ENCODE measurements at regions not wholly inside any gene's neighbourhood (a gene's known extent, or its start where the extent isn't known, plus 50 kb on each side); places are given as distances from the start of the nearest gene placed in this dataset.

DNA sequence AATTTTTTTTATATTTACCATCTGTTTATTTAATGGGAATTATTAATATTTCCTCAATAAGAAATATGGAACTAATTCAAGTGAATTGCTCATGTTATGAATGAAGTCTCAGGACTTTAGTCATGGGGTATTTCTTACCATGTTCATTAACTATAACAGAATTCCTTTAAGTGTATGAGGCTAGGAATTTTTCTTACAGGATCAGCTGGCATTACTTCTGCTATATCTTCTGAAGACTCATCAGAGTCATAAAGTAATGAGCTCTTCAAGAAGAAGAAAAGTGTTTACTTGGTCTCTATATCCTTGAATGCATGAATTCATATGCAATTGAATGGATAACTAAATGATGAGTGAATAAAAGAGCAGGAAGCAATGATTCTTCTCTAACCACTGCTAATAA lies 486.8 kb upstream of the THBS1 start:
- DNase-seq, result no peak

DNA sequence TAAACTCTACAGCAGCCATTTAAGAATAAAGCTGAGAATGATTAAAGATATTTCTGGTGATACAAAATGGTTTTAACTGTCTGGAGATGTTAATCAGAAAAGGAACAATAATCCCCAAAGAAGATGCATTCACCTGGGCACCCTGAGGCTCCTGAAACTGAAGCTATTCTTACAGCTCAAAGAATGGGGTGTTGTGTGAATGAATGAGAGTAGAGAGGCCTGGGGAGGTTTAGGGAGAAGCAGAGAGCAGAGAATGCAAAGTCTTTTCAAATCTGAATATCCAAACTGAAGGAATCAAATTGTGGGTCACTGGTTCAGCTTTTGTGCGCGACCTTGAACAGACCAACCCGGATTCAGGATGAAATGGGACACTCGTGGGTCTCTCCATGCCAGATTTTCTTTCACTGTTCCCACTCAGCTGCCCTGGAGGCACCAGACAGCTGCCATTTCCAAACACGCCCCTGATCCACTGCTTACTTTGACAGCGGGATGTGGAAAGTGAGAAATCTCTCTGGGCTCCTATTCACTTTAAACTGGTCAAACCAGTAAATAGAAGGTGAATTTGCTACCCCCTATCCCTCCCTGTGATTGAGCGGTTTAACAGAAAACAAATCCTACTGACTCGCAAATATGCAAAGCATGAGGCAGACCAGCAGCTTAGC lies 485.5 kb upstream of the THBS1 start:
- DNase-seq, result no peak

DNA sequence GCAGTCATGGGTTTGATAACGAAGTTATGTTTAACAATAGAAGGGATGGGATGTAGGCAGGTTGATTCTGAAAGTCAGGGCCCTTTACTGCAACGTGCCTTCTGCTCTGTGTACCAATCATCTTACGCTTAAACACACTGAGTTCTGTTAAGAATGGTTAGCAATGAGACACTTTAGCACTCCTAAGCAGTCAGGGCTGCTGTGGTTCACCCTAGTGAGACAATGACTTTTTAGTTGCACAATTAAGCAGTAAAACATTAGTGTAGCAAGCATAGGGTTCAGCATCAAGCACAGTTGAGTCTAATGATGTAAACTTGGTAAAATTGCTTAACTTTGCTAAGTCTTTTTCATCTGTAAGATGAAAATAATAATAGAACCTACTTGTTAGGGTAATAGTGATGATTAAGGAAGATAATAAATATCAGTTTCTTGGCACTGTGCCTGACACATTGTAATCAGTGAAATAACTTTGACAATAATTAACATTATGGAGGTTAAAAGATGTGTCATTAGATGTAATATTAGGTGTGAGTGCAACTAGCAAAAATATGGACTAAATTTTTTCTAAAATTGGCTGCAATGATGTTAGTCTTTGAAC lies 484.2 kb upstream of the THBS1 start:
- no peak for DNase-seq

DNA sequence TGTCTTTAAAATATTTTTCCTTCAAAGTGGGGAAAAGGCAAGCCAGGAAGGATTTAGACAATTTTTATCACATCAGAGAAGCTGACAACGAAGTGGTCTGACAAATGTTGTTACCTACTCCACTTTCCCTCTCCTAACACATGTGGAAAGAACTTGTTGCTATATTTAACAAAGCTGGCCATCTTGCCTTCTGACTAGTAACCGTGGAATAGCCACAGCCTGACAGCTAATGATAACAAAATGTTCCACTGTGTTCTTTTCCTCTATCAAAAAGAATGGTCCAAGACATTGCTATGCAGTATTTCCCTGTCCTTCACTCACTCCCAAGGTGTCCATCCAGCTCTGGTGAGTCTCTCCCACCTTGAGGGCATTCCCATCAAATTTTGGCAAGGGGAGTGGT lies 481.4 kb upstream of the THBS1 start:
- no peak for DNase-seq

DNA sequence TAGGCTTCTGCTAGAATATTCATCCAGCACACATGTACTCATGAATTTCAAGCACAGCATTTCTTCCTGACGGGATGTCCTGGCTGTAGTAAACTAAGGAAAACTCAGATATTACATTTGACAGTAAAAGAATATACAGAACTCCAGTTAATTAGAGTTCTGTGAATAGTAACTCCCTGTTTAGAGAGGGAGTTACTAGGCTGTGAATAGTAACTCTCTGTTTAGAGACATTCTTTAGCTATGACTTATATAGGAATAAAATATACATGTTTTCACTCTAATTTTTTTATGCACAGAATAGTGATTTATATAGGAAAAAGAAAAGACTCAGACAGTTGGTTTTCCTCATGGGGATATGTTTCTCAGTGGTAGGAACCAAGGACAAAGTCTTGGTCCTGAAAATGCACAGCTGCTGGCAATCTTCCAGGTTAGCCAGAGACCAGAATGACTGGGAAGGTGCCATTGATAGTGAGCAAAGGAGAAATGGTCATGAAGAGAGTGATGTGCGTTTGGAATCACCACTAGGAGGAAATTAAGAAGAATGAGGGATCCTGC lies 480.7 kb upstream of the THBS1 start:
- no peak for DNase-seq

DNA sequence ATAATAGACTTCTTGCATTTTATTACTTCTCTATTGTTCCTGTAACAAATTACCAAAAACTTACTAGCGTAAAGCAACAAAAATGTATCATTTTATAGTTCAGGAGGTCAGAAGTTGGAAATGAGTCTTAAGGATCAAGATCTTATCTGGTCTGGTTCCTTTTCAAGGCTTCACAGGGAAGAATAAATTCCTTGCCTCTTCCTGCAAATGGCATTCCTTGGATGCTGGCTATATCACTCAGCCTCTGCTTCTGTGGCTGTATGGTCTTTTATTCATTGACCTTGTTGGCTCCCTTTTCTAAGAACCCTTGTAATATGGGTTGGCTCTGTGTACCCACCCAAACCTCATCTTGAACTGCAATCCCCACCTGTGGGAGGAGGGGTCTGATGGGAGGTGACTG lies 478.4 kb upstream of the THBS1 start:
- DNase-seq, result no peak

DNA sequence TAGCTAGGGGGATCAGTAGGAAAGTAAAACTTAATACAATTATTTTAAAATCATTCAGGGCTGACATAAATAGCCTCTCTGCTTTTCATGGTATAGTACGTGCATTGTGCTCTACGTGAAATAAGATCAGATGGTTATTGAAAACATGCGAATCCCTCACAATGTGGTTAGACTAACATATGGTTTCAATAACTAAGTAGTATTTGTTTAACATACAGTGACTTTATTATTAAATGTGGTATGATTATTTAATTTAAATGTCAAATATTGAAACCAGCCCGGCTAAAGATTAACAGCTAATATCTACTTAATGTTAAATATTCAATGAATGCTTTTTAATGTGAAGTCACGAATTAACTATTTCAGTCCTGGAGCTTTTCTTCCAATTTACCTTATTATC lies 473.9 kb upstream of the THBS1 start:
- DNase-seq, result no peak

DNA sequence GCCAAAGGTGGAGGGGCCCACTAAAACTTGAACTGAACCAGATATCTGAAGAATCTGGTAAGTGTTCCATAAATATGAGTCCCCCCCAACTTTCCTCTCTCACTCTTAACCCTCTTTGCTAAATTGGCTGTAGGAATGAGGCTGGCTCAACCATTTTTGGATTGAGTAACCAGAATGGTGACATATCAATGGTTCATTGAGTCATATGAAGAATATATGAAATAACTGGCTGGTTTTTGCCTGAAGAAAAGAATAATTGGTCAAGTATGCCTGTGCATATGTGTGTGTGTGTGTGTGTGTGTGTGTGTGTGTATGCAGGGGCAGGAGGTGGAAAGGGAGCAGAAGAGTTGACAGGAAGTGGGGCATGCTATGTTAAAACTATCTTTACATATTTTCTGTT lies 472.9 kb upstream of the THBS1 start:
- no peak for DNase-seq

DNA sequence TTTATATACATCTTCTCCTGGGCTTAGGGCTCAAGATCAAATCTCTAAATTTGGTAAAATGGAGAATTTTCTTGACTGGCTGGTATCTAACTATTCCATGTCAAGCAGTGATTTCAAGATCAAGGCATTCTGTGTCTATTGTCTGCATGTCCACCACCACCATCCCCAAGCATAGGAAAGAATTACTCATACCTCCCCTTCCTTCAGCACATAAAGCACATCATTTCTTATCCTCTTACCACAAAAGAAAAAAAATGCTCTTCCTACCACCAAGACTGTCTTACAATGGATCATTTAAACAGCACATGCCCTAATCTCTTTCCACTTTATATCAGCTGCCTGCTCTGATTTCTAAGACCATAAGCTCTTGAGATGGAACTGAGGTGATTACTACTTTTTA lies 470.5 kb upstream of the THBS1 start:
- no peak for DNase-seq

DNA sequence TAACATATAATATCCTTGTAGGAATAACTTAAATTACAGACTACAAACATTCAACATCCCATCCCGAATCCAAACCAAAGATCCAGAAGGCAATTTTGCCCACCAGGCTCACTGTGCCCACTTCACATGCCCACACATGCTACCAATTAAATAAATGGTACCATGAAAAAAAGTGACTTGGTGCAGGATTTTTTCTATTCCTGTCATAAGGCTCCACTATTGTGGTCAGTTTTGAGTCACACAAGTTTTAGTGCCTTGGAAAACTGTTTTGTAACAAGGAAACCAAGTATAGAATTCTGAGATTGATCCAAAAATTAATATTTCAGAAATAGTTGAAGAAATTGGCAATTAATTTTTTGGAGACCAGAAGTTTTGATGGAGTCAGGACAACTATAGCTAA lies 470.1 kb upstream of the THBS1 start:
- no peak for DNase-seq

DNA sequence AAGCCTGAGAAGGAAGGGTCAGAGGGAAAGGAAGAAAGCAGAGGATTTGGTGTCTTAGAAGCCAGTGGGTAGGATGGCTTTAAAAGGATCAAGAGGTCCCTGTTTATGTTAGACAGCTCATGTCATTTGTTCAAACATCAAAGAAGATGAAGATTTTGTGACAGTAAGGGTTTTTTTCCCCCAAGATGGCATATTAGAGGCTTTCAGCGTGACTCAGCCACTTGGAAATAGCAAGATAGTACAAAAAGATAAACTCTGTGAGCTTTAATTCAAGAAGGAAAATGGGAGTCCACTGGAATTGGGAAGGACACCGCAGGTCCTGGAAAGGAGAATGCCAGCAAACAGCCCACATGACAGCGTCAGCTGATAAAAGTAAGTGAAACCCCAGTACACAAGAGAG lies 467.1 kb upstream of the THBS1 start:
- no peak for DNase-seq

DNA sequence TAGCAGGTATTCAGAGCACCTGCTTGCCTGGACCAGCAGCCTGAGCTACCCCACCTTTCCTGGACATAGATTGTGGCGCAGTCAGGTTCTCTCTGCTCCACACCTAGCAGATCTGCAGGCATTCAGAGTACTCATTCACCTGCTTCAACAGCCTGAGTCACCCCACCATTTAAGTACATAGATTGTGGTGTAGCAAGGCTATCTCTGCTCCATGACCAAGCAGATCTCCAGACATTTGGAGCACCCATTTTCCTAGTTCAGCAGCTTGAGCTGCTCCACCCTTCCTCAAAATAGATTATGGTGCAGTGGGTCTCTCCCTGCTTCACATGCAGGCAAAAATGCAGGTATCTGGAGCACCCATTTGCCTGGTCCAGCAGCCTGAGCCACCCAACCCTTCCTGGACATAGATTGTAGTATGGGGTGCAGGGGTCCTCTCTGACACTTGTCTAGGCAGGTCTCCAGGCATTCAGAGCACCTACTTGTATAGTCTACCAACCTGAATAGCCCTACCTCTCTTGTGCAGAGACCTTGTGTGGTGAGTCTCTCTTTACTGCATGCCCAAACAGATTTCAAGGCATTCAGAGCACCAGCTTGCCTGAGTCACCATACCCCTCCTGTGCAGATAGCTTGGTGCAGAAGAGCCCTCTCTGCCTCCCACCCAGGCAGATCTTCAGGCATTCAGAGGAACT lies 466.0 kb upstream of the THBS1 start:
- no peak for DNase-seq

DNA sequence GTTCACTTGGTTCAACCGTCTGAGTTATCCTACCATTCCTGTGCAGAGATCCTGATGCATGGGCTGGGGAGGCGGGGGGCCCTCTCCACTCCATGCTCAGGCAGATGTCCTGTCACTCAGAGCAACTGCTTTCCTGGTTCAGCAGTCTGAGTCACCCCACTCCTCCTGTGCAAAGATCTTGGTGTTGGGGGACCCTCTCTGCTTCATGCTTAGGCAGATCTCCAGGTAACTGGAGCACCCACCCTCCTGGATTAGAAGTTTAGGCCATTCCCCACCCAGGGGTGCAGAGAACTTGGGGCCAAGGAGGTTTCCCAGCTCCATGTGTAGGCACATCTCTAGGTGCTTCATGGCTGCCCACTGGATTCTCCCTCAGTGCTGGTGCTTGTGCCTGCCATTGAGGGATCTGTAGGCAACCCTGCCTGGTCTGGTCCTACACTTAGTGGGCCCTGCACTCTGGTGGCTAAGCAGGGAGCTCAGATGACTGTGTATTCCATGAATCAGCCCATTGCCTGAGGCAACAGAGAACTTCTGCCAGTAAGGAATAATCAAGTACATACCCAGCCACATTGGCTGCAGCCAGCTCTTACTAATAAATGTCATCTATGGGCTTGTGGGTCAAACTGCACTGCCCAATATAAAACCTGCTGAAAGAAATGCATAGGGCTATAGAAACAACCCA lies 465.4 kb upstream of the THBS1 start:
- DNase-seq, result no peak

DNA sequence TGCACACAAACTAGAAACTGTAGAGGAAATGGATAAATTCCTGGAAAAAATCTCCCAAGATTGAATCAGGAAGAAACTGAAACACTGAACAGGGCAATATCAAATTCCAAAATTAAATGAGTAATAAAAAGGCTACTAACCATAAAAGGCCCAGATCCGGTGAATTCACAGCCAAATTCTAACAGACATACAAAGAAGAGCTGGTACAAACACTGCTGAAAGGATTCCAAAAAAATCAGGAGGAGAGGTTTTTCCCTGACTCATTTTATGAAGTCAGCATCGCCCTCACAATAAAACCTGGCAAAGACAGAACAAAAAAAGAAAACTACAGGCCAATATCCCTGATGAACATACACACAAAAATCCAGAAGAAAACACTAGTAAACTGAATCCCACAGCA lies 462.4 kb upstream of the THBS1 start:
- DNase-seq, result no peak

DNA sequence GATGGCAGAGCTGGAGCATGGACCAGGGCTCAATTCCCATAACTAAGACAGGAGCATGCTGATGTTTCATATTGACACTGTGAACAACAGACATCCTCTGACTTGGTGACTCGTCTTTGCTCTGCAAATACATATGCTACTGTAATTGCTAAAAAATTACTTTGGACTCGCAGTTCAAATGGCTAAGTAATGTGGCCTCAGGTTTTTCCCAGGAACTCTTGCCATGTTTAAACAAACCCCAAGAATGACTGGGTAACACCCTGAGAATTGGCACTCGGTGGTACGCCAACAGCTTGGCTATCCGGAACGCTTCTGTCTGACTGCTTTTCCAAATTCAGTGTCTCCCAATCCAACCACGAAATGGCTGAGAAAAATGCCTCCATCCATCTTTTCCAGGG lies 456.7 kb upstream of the THBS1 start:
- no peak for DNase-seq

DNA sequence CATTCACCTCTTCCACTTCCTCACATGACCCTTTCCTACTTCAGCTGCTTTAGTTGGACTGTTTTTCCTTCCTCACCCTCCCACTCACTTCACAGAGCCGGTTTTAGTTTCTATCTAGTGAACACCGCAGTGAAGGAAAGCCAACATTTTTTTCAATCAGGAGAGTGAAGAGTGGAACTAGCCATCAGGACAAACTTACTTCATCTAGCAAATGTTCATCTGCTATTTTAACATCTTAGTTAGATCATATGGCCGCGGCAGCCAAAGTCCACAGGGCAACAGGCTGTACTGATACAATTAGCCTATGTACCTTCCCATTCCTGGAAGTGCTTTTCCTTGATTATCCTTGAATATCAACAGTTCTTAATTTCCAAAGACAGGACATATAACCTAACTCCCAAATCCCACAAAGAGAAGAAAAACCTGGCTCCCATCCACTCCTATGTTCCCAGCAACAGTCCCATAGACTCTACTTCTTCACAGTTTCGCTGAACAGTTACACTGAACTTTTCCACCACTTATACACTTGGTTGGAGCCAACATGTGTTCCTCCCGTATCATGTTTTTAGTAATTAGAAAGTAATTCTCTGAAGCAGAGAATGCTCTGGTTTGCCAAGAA lies 456.2 kb upstream of the THBS1 start:
- DNase-seq, result no peak

DNA sequence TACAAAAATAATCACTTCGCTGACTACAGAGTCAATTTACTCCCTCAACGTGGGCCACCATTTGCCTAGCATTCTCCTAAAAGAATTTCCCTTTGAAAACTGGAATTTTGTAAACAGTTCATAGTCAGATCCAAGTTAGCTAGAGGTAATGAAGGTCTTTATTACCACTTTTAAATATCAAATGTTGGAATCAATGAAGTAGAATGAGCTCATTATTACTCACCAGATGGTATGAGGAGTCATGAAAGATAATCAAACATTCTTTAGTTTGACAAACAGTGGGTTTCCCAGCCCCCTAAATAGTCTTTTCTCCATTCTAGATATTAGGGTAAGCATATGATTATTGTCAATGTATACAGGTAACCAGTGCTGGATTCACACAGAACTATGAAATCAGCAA lies 455.7 kb upstream of the THBS1 start:
- no peak for DNase-seq

DNA sequence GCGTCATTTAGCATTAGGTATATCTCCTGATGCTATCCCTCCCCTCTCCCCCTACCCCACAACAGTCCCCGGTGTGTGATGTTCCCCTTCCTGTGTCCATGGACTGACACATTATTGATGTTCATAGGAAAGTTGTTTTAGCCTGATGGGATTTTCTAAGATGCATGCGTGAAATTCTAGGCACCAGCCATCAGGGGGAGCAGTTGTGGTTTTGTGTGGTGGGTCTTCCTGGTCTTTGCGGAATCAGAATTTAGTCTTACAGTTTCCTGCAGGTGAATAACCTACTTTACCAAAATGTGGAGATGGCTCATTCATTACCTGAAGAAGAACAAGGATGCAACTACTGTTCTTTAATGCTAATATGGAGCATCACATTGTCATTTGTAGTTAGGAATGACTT lies 455.0 kb upstream of the THBS1 start:
- no peak for DNase-seq

DNA sequence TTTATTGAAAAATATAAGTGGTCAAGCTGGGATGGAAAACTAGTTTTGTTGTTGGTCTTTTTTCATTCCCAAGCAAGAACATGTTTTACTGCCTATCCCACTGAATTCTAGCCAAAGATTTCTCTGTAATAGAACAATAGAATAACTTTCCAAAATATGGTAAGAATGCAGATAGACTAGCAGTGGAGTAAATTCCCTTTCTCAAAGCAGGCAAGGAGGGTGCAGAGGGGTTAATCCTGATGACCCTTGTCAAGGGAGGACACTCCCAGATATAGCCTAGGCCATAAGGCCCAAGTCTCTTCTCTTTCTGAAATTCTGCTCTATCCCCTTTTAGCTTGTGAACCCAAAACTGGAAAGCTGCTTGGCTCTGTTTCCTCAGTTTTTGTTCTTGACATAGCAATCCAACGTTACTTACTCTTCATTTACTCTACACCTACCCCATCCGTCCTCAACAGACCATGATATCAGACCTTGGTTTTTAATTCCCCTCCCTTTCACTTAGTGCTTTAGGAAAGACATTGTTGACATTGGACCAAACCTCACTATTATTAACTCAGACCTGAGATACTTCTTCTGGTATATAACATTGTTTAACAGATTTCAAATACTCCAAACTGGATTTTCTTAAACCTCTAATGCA lies 453.6 kb upstream of the THBS1 start:
- DNase-seq, result no peak

DNA sequence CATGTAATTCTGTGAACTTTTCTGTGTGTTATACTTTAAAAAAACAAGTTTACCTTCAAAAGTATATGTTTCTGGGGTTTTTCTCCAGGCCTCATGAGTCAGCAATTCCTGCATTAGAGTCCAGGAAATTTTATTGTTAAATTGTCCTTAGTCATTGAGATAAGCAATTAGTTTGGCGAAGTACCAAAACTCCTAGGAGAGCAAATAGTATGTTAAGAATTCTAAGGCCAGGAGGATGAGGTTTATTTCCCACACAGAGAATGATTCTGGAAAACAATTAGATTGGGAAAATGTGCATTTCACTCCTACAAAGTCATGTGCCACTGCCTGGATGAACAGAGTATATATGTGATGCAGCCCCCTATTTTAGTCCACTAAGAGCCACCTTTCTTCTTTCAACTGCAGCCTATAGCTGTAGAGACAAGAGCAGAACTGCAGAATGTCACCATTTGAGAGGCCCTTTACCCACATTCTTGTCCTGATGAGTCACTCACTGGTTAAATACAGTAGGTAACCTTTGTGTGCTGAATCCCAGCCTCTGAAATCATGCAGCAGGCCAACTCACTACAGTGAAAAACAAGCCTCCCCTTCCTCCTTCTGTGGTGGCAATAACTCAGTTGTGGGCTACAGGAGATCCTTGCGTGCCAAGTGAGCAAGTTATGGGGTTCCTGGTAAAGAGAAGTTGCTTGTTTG lies 452.8 kb upstream of the THBS1 start:
- no peak for DNase-seq

DNA sequence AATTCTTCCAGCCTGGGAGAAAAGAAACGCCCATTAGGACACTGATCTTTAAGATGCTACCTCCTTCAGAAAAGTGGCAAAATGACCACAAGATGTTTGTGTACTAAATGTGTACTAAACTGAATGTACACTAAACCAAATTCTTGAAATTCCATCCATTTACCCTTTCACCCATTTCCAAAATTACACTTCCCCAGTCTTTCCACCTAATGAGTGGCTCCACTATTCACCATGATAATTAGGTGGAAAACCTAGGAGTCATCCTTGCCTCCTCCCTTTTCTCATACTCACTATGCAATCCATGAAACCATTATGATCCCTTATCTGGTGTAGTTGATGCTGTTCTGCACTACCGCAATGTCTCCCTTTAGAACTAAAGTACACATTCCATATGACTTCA lies 452.1 kb upstream of the THBS1 start:
- no peak for DNase-seq

Measured in activated naive CD4-positive, alpha-beta T cell treated with anti-CD3 and anti-CD28 coated beads, Interleukin-2, amount 50 U/mL, for 16 hours (primary cell).